ENCODE measurements at regions not wholly inside any gene's neighbourhood (a gene's known extent, or its start where the extent isn't known, plus 50 kb on each side); places are given as distances from the start of the nearest gene placed in this dataset.

DNA sequence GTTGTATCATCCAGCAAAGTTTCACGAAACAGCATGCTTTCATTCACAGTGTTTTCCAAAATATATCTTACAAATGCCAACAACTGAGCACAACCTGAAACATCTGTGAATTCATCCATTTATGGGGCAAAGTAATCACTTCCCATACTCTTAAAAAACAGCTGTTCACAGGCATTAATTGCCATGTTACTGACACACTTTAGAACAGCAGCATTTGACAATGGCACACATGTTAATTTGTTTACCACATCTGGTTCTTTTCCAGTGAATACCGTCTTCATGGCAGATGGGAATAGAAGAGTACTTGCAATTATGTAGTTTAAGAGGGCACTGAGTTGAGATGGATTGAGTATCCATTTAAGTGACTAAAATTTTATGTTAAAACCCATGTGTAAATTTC is 347.4 kb upstream of the LRP1B start:
- Mint-ChIP-seq H3K9me3 (peaks cover 0 to 9% (median 2%) of the 10 kb centered on the region in 7 donors), H3K27me3 (ENCODE audit: low read depth in 3 of 3) (peaks cover 0 to 2% (median 0%) of the 10 kb centered on the region in 3 donors), H3K4me1 (peaks cover 2% of the 10 kb centered on the region), H3K4me3 (no peak overlapping the region), H3K36me3 (no peaks in the 10 kb centered on the region), H3K27ac (no peak overlapping the region)
- no peak overlapping the region for H3K27ac ChIP-seq (ENCODE audit: low read depth in 1 of 2, low read length in 2 of 2)
- H3K36me3 ChIP-seq (replicated peaks in 1 of 2; ENCODE audit: control insufficient read depth in 1 of 2, insufficient read depth in 2 of 2, low read length in 2 of 2) = no peaks in the 10 kb centered on the region
- H3K4me3 ChIP-seq (replicated peaks in 1 of 3; ENCODE audit: low read depth in 2 of 3, low read length in 3 of 3) = no peak overlapping the region
- TF ChIP-seq, protein P1, sequence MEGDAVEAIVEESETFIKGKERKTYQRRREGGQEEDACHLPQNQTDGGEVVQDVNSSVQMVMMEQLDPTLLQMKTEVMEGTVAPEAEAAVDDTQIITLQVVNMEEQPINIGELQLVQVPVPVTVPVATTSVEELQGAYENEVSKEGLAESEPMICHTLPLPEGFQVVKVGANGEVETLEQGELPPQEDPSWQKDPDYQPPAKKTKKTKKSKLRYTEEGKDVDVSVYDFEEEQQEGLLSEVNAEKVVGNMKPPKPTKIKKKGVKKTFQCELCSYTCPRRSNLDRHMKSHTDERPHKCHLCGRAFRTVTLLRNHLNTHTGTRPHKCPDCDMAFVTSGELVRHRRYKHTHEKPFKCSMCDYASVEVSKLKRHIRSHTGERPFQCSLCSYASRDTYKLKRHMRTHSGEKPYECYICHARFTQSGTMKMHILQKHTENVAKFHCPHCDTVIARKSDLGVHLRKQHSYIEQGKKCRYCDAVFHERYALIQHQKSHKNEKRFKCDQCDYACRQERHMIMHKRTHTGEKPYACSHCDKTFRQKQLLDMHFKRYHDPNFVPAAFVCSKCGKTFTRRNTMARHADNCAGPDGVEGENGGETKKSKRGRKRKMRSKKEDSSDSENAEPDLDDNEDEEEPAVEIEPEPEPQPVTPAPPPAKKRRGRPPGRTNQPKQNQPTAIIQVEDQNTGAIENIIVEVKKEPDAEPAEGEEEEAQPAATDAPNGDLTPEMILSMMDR (IDR thresholded peaks at IDR 0.05) = no peak
- intact Hi-C loops (cut with micrococcal nuclease) = no loop called here
- H4K20me1 ChIP-seq (ENCODE audit: insufficient read depth, low read length) = no peaks in the 10 kb centered on the region
- DNase-seq = no peak
- H2AFZ ChIP-seq (ENCODE audit: insufficient read depth, low read depth, low read length, poor library complexity, severe bottlenecking) = no peak overlapping the region
- no peak overlapping the region for H3K4me2 ChIP-seq (replicated peaks; ENCODE audit: extremely low read depth, low read length, poor library complexity, severe bottlenecking)
- H3K79me2 ChIP-seq (ENCODE audit: insufficient read depth, low read length) = no peaks in the 10 kb centered on the region
- H3K9ac ChIP-seq (ENCODE audit: insufficient read depth, low read length, poor library complexity, severe bottlenecking) = no peak overlapping the region
- no peaks in the 10 kb centered on the region for H3K27me3 ChIP-seq (ENCODE audit: control insufficient read depth in 2 of 2, insufficient read depth in 2 of 2, low read length in 2 of 2)
- H3K9me3 ChIP-seq (replicated peaks in 1 of 2; ENCODE audit: control insufficient read depth in 1 of 2, insufficient read depth in 1 of 2, low read length in 2 of 2) = no peaks in the 10 kb centered on the region
- WGBS (ENCODE audit: insufficient coverage) = 100% methylated on average over 1 of the region's 2 CpGs
- H3K4me1 ChIP-seq (ENCODE audit: control insufficient read depth in 1 of 2, insufficient read depth in 2 of 2, low read length in 2 of 2) = no peaks in the 10 kb centered on the region

DNA sequence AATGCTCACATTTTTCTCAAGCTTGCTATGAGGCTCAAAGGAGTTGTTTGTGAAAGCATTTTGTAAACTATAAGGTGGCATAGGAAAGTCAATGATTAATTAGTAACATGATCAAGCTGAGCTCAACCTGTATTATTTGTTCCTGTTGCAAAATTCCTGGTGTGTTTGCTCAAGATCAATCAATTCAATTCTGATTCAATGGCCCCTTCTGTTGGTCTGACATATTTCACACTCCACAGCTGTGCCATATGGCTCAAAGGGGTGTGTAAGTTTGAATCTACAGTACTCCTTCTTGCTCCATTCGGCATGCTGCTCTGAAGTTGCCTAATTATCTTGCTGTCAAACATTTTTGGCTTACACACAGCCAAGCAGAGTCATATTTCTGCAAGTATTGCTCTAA is 341.6 kb upstream of the LRP1B start:
- H3K27ac Mint-ChIP-seq = no peak overlapping the region
- no peak for DNase-seq
- no peak overlapping the region for H3K27ac ChIP-seq (ENCODE audit: low read depth in 1 of 2, low read length in 2 of 2)
- no peaks in the 10 kb centered on the region for H3K9me3 ChIP-seq (replicated peaks in 1 of 2; ENCODE audit: control insufficient read depth in 1 of 2, insufficient read depth in 1 of 2, low read length in 2 of 2)
- H3K4me3 Mint-ChIP-seq = no peak overlapping the region
- no peak overlapping the region for H3K4me3 ChIP-seq (replicated peaks in 1 of 3; ENCODE audit: low read depth in 2 of 3, low read length in 3 of 3)
- WGBS (ENCODE audit: insufficient coverage) = no CpG with 5 or more reads among the region's 1 CpG
- TF ChIP-seq, protein P1 (IDR thresholded peaks at IDR 0.05) = no peak
- H3K9me3 Mint-ChIP-seq = peaks cover 0 to 8% (median 3%) of the 10 kb centered on the region in 7 donors
- intact Hi-C loops (cut with micrococcal nuclease) = no loop called here
- H3K36me3 Mint-ChIP-seq = no peaks in the 10 kb centered on the region
- no peak overlapping the region for H2AFZ ChIP-seq (ENCODE audit: insufficient read depth, low read depth, low read length, poor library complexity, severe bottlenecking)
- H3K9ac ChIP-seq (ENCODE audit: insufficient read depth, low read length, poor library complexity, severe bottlenecking) = no peak overlapping the region
- no peaks in the 10 kb centered on the region for H3K79me2 ChIP-seq (ENCODE audit: insufficient read depth, low read length)
- H3K4me1 Mint-ChIP-seq = no peaks in the 10 kb centered on the region
- peaks cover 0 to 2% (median 0%) of the 10 kb centered on the region in 3 donors for H3K27me3 Mint-ChIP-seq (ENCODE audit: low read depth in 3 of 3)
- no peaks in the 10 kb centered on the region for H4K20me1 ChIP-seq (ENCODE audit: insufficient read depth, low read length)
- no peaks in the 10 kb centered on the region for H3K27me3 ChIP-seq (ENCODE audit: control insufficient read depth in 2 of 2, insufficient read depth in 2 of 2, low read length in 2 of 2)
- no peaks in the 10 kb centered on the region for H3K36me3 ChIP-seq (replicated peaks in 1 of 2; ENCODE audit: control insufficient read depth in 1 of 2, insufficient read depth in 2 of 2, low read length in 2 of 2)
- no peak overlapping the region for H3K4me2 ChIP-seq (replicated peaks; ENCODE audit: extremely low read depth, low read length, poor library complexity, severe bottlenecking)
- H3K4me1 ChIP-seq (ENCODE audit: control insufficient read depth in 1 of 2, insufficient read depth in 2 of 2, low read length in 2 of 2) = no peaks in the 10 kb centered on the region
